Mesenchymal stem cell (in vitro differentiated cells and primary cell): ENCODE measurements at regions not wholly inside any gene's neighbourhood (a gene's known extent, or its start where the extent isn't known, plus 50 kb on each side); places are given as distances from the start of the nearest gene placed in this dataset.
"Not testable (repeated sequence)": the region's sequence is repeated elsewhere in the genome, so short reads cannot be mapped to it uniquely, and the experiment has no call there.

Experiments used
- DNase-seq: peaks from one replicate; pipeline ENCODE4 v3.0.0-alpha.2; 2013
- H2AFZ ChIP-seq: one replicate; pipeline ENCODE4 v1.6.1; 2013; ENCODE audit warnings: low read depth, mild to moderate bottlenecking, control low read depth, inconsistent platforms, low read length, moderate library complexity
- H2AK5ac ChIP-seq: 2 replicates; pipeline ENCODE4 v1.6.1; 2013; ENCODE audit warnings: low read length, moderate library complexity, mild to moderate bottlenecking, inconsistent platforms; ENCODE audit not compliant: severe bottlenecking
- H2BK120ac ChIP-seq: one replicate; pipeline ENCODE4 v1.6.1; 2013; ENCODE audit warnings: low read depth, mild to moderate bottlenecking, inconsistent platforms, low read length, moderate library complexity
- H2BK12ac ChIP-seq, 2 experiments: one replicate each; pipeline ENCODE4 v1.6.1; 2013; ENCODE audit warnings: inconsistent platforms in 2 of 2, low read length in 2 of 2, mild to moderate bottlenecking in 2 of 2, moderate library complexity in 2 of 2, control low read depth in 1 of 2
- H2BK15ac ChIP-seq: one replicate; pipeline ENCODE4 v1.6.1; 2013; ENCODE audit warnings: mild to moderate bottlenecking, low read depth, inconsistent platforms; ENCODE audit not compliant: poor library complexity, severe bottlenecking
- H2BK5ac ChIP-seq: 2 replicates; pipeline ENCODE4 v1.6.1; 2013; ENCODE audit warnings: low read depth, mild to moderate bottlenecking, low read length, control low read depth, inconsistent platforms; ENCODE audit not compliant: poor library complexity, severe bottlenecking
- H3K14ac ChIP-seq, 2 experiments: one replicate each; pipeline ENCODE4 v1.6.1; 2013; ENCODE audit warnings: inconsistent platforms in 2 of 2, low read length in 2 of 2, control low read depth in 1 of 2, mild to moderate bottlenecking in 1 of 2, moderate library complexity in 1 of 2
- H3K18ac ChIP-seq, 2 experiments: one replicate each; pipeline ENCODE4 v1.6.1; 2013; ENCODE audit warnings: inconsistent platforms in 2 of 2, low read length in 2 of 2, control low read depth in 1 of 2, low read depth in 1 of 2, mild to moderate bottlenecking in 1 of 2
- H3K23ac ChIP-seq, 2 experiments: one replicate each; pipeline ENCODE4 v1.6.1; 2013; ENCODE audit warnings: inconsistent platforms in 2 of 2, low read length in 2 of 2, mild to moderate bottlenecking in 2 of 2, moderate library complexity in 2 of 2, control low read depth in 1 of 2
- H3K27ac ChIP-seq: 2 replicates; pipeline ENCODE4 v1.5.1; 2013; ENCODE audit warnings: mild to moderate bottlenecking, moderate library complexity, low read length, control low read depth, inconsistent platforms; ENCODE audit not compliant: poor library complexity, severe bottlenecking
- H3K27me3 ChIP-seq, 2 experiments: 2 replicates each; pipeline versions ENCODE4 v1.6.1 to v1.7.0; 2013; ENCODE audit warnings: low read length in 2 of 2, mild to moderate bottlenecking in 2 of 2, moderate library complexity in 2 of 2, control low read depth in 1 of 2, inconsistent platforms in 1 of 2; ENCODE audit not compliant: control insufficient read depth in 1 of 2, insufficient read depth in 1 of 2
- H3K36me3 ChIP-seq, 2 experiments: 2 replicates each; pipeline versions ENCODE4 v1.6.1 to v1.7.0; 2013; ENCODE audit warnings: low read length in 2 of 2, control low read depth in 1 of 2, inconsistent platforms in 1 of 2, low read depth in 1 of 2, mild to moderate bottlenecking in 1 of 2; ENCODE audit not compliant: insufficient read depth in 2 of 2, control insufficient read depth in 1 of 2
- H3K4ac ChIP-seq, 2 experiments: one replicate each; pipeline ENCODE4 v1.6.1; 2013; ENCODE audit warnings: inconsistent platforms in 2 of 2, low read length in 2 of 2, mild to moderate bottlenecking in 2 of 2, moderate library complexity in 2 of 2, control low read depth in 1 of 2, low read depth in 1 of 2
- H3K4me1 ChIP-seq: 2 replicates; pipeline ENCODE4 v1.6.1; 2013; ENCODE audit warnings: low read depth, low read length, control low read depth; ENCODE audit not compliant: control insufficient read depth, insufficient read depth
- H3K4me2 ChIP-seq: 2 replicates; pipeline ENCODE4 v1.6.1; 2013; ENCODE audit warnings: low read length, mild to moderate bottlenecking, inconsistent platforms; ENCODE audit not compliant: poor library complexity, severe bottlenecking
- H3K4me3 ChIP-seq, 2 experiments: 2 replicates each; pipeline versions ENCODE4 v1.5.1 to v1.7.0; 2013; ENCODE audit warnings: low read length in 2 of 2, mild to moderate bottlenecking in 2 of 2, control low read depth in 1 of 2, low read depth in 1 of 2; ENCODE audit not compliant: insufficient read depth in 1 of 2
- H3K79me1 ChIP-seq: replicated peaks from 2 replicates; pipeline ENCODE4 v1.6.1; 2013; ENCODE audit warnings: mild to moderate bottlenecking, control low read depth, low read length, inconsistent platforms; ENCODE audit not compliant: poor library complexity, severe bottlenecking
- H3K9ac ChIP-seq: 2 replicates; pipeline ENCODE4 v1.7.0; 2013; ENCODE audit warnings: mild to moderate bottlenecking, low read length, moderate library complexity
- H3K9me3 ChIP-seq: 2 replicates; pipeline ENCODE4 v1.7.0; 2013; ENCODE audit warnings: mild to moderate bottlenecking, low read length; ENCODE audit not compliant: control insufficient read depth
- H4K8ac ChIP-seq: one replicate; pipeline ENCODE4 v1.6.1; 2013; ENCODE audit warnings: inconsistent platforms, mild to moderate bottlenecking, low read length, moderate library complexity
- H4K91ac ChIP-seq: one replicate; pipeline ENCODE4 v1.6.1; 2013; ENCODE audit warnings: mild to moderate bottlenecking, low read length, inconsistent platforms
- WGBS: methylation state at CpG from one replicate; pipeline ENCODE4 v1.1.7; 2013; ENCODE audit warnings: mixed read lengths; 5-methylcytosine and 5-hydroxymethylcytosine counted together

DNA sequence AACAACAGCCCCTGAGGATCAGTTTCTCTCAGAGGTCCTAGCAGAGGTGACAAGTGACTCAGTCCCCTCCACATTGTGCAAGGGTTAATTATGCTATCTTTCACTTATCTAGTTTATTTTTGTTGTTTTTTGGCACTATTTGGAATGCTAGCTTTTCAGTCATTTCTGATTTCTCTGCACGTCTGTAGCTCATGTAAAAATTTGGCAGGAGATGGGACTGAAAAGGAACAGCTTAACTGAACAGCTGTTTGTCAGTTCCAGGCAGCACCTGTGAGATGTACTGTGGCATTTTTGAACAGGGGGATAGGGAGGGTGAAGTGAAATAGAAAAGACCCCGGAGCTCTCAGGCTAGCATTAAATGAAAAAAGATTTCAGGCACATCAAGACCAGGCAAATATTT lies 313.5 kb downstream of the SUCLA2 start:
- Histone ChIP-seq H3K4me2 (no peak overlapping the region), H3K27me3 (peaks cover 0 to 11% of the 10 kb centered on the region in 2 experiments), H4K91ac (no peak overlapping the region), H3K18ac (no peak overlapping the region), H3K14ac (no peak overlapping the region), H2AFZ (no peak overlapping the region), H3K9me3 (no peaks in the 10 kb centered on the region), H3K27ac (no peak overlapping the region), H4K8ac (no peak overlapping the region), H3K4me1 (no peaks in the 10 kb centered on the region), H2BK120ac (no peak overlapping the region), H2BK12ac (no peak overlapping the region), H3K79me1 (no peaks in the 10 kb centered on the region), H3K9ac (no peak overlapping the region), H2BK15ac (no peak overlapping the region), H3K4ac (no peak overlapping the region), H2BK5ac (no peak overlapping the region), H3K4me3 (no peak overlapping the region), H2AK5ac (no peak overlapping the region), H3K36me3 (no peaks in the 10 kb centered on the region), H3K23ac (no peak overlapping the region)
- DNase-seq: no peak
- WGBS: 71% methylated on average over 2 of the region's 2 CpGs

DNA sequence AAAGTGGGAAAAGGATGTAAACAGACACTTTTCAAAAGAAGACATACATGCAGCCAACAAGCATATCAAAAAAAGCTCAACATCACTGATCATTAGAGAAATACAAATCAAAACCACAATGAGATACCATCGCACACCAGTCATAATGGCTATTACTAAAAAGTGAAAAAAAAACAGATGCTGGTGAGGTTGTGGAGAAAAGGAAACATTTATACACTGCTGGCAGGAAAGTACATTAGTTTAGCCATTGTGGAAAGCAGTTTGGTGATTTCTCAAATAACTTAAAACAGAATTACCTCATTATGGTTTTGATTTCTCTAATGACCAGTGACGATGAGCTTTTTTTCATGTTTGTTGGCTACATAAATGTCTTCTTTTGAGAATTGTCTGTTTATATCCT lies 315.9 kb downstream of the SUCLA2 start:
- H3K4me2 ChIP-seq, H3K4me1 ChIP-seq, DNase-seq, H3K27ac ChIP-seq, H3K14ac ChIP-seq, H4K91ac ChIP-seq, H2BK12ac ChIP-seq, H2AK5ac ChIP-seq, H3K36me3 ChIP-seq, H3K4ac ChIP-seq, H3K18ac ChIP-seq, H2BK120ac ChIP-seq, H4K8ac ChIP-seq, H2BK15ac ChIP-seq, H3K4me3 ChIP-seq, H3K23ac ChIP-seq, H3K9me3 ChIP-seq, H2BK5ac ChIP-seq, H2AFZ ChIP-seq, H3K9ac ChIP-seq, H3K79me1 ChIP-seq: not testable (repeated sequence)
- H3K27me3 ChIP-seq: peaks cover 0 to 11% of the 10 kb centered on the region in 2 experiments
- WGBS: no CpG with 5 or more reads among the region's 2 CpGs

DNA sequence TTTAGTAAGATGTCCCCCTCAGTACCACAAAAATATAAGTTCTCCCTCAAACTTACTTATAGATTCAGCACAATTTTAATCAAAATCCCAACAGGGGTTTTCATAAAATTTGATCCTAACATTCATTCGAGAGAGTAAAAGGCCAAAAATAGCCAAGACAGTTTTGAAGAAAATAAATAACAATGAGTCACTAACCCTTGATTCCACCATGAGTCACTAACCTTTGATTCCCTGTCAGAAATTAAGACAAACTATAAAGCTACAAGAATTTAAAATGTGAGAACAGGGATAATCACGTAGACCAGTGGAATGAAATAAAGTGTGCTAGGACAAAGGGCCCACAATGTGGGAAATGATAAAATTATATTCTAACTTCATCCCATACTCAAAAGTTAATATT lies 320.3 kb downstream of the SUCLA2 start:
- Histone ChIP-seq H3K23ac (no peak overlapping the region), H3K4me1 (peaks cover 4% of the 10 kb centered on the region), H2BK12ac (no peak overlapping the region), H2BK15ac (no peak overlapping the region), H3K27me3 (no peaks in the 10 kb centered on the region), H3K9ac (peak overlapping the region; percentile 39), H3K4ac (no peak overlapping the region), H4K91ac (no peak overlapping the region), H2BK120ac (no peak overlapping the region), H2AK5ac (no peak overlapping the region), H3K27ac (no peak overlapping the region), H3K9me3 (no peaks in the 10 kb centered on the region), H3K4me3 (no peak overlapping the region), H3K18ac (no peak overlapping the region), H3K36me3 (no peaks in the 10 kb centered on the region), H3K79me1 (no peaks in the 10 kb centered on the region), H2BK5ac (no peak overlapping the region), H4K8ac (no peak overlapping the region), H3K14ac (no peak overlapping the region), H2AFZ (no peak overlapping the region), H3K4me2 (no peak overlapping the region)
- peak; percentile 57 for DNase-seq
- 0% methylated on average over 1 of the region's 2 CpGs for WGBS

GRCh38 chr13:47679401-47679800 lies 321.7 kb downstream of the SUCLA2 start:
- peaks cover 4% of the 10 kb centered on the region for H3K4me1 ChIP-seq
- no peak overlapping the region for H3K4me2 ChIP-seq
- H3K23ac ChIP-seq: no peak overlapping the region
- peak overlapping the region; percentile 16 for H2AK5ac ChIP-seq
- no peak overlapping the region for H4K8ac ChIP-seq
- no peak overlapping the region for H4K91ac ChIP-seq
- no peak overlapping the region for H2BK120ac ChIP-seq
- no peak overlapping the region for H2BK12ac ChIP-seq
- no peaks in the 10 kb centered on the region for H3K79me1 ChIP-seq
- DNase-seq: peak; percentile 79
- H2BK15ac ChIP-seq: no peak overlapping the region
- no peak overlapping the region for H2BK5ac ChIP-seq
- no peaks in the 10 kb centered on the region for H3K27me3 ChIP-seq
- H3K14ac ChIP-seq: no peak overlapping the region
- H3K4me3 ChIP-seq: no peak overlapping the region
- H3K18ac ChIP-seq: no peak overlapping the region
- no peak overlapping the region for H3K4ac ChIP-seq
- no peaks in the 10 kb centered on the region for H3K36me3 ChIP-seq
- WGBS: 49% methylated on average over 1 of the region's 1 CpG
- peak overlapping the region; percentile 69 for H3K27ac ChIP-seq
- no peak overlapping the region for H3K9ac ChIP-seq
- H2AFZ ChIP-seq: no peak overlapping the region
- no peaks in the 10 kb centered on the region for H3K9me3 ChIP-seq
